ENCODE measurements at regions not wholly inside any gene's neighbourhood (a gene's known extent, or its start where the extent isn't known, plus 50 kb on each side); places are given as distances from the start of the nearest gene placed in this dataset.
A peak's percentile ranks its signal among the peaks of the same experiment; 100 is the strongest.

GRCh38 chr9:16197578-16198370 is 644.9 kb downstream of the CCDC171 start:
- DNase-seq (ENCODE audit: low read depth in 2 of 2) = no peak

DNA sequence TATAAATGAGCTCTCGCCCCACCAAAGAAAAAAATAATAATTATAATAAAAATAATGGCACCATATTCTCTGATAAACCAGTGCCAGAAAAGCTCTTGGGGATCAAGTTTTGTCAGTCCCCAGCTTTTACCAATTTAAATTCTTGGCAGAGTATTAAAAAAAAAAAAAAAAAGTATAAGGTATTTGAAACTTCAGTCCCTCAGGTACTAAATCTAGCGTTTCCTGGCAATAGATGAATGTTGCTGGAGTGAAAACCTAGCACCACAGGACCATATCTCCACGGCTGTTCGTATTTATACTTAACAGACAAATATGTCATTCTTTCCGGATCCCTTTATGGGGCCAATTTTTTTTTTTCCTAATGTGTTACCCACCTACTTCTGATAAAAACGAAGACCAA is 646.2 kb downstream of the CCDC171 start:
- no peak for DNase-seq (ENCODE audit: low read depth in 2 of 2)

DNA sequence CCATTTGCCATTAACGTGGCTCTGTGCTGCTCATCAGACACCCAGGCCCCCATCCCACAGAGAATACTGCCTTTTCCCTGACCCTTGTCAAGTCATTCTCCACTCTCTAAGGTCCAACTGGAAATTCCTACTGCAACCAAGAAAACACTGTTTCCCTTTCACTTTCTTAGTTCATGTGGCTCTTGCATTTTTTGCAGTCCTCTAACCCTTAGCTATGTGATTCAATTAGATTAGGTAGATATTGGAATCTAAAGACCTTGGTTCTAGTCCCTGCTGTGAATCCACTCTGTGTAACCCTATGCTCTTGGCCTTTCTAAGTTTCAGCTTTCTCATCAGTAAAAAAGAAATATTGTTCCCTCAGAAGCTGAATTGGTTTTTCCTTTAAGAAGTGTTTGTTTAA is 649.4 kb downstream of the CCDC171 start:
- no peak for DNase-seq (ENCODE audit: low read depth in 2 of 2)

DNA sequence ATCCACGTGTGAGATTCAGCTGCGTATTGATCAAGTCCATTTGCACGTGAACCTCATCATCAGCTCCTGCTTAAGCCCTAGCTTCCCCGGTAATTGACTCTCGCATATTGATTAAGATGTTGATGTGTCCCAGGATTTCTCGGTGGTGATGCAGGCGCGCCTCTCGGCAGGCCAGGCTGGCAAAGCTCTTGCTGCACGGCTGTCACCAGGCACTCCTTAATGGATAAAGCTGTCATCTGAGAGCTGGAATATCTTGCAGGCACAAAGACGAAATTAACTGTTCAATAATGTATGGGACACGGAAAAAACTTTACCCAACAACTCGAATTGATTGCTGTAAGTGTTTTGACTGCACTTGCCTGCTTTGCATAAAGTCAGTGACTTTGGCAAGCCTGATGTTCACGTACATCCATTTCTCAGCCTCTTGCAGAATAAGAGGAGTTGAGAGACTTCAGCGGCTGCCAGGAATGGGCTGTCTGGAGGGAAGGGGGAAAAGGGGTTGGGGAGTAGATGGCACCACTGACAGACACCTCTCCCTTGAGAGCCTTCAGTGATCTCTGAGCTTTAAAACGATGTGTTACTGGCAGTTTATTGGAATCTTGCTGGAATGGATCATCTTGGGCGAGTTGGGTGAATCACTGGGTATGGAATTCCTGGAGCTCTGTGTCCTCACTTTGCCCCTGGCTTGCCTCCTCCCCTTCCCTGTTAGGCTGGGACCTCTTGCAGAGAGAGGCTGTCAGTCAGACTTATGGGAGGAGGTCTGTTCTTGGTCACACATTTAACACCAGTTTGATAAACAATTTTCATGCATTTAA is 650.3 kb downstream of the CCDC171 start:
- no peak for DNase-seq (ENCODE audit: low read depth in 2 of 2)

GRCh38 chr9:16203729-16204573 is 651.1 kb downstream of the CCDC171 start:
- no peak for DNase-seq (ENCODE audit: low read depth in 2 of 2)

DNA sequence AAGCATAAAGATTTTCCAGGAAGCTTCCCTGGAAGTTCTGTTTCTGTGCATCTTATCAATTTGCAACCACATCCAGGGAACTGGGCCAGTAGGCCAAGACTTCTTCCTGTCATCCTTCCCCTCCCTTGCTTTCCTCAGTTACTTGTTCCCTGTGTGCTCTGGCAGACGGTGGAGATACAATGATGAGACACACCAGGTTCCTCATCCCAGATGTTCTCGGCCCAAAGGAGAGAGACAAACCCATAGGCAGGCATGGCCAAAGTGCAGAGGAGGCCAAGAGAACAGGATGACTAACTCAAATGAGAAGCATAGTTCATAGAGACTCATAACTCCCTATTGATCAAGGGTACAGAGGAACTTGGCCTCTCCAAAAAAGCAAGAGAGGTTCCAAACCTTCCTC is 652.6 kb downstream of the CCDC171 start:
- DNase-seq (ENCODE audit: low read depth in 2 of 2) = no peak

DNA sequence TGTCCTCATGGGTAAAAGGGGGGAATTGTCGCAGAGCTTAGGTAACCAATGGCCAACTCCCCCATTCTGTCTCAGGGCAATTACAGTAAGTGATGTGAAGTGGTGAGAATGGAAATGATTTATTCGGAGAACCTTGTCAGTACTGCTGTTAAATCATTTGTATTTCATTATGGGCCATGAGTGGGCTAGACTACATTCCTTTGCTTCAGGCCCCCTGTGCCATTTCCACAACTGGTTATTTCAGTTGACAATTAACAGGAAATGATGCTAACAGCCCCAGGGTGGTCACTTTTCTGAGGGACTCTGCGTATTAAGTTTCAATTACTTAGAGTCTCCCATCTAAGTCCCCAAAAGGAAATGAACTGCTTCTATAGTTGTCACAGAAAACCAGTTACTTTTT is 653.7 kb downstream of the CCDC171 start:
- no peak for DNase-seq (ENCODE audit: low read depth in 2 of 2)

DNA sequence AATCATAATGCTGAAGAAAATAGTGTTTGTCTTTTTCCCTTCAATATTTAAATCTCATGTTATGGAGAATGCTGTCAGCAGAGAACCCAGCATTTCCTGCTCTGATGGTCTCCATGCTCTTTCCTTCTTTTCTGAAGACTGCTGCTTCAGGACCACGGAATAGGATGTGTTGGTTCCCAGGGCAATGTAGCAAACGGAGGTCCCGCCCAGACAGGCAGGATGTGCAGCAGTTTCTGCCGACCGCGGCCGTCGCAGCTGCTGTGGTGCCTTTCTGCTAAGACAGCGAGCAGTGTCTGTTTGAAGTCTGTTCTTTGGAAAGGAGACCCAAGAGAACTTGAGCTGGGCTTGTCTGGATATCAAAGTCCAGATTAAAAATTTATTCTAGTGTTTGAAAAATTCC is 654.3 kb downstream of the CCDC171 start:
- DNase-seq (ENCODE audit: low read depth in 2 of 2) = peak in 1 of 2 donors; percentile 5

DNA sequence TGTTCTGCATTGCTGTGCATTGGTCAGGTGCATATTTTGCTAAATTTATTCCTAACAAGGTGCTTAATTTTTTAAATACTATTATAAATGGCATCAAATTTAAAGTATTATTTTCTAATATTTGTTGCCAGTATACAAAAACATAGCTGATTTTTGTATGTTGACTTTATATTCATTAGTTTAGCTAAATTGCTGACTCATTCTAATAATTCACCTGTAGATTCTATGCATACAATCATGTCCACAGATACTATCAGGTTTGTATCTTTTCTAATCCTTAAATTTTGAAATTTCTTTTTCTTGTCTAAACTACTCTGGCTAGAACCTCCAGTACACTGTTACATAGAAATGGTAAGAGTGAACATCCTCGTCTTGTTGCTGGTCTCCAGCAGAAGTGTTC is 657.6 kb downstream of the CCDC171 start:
- DNase-seq (ENCODE audit: low read depth in 2 of 2) = no peak

- DNase-seq (ENCODE audit: low read depth in 2 of 2) = no peak
Observed at GRCh38 chr9:16211946-16212345, 658.5 kb downstream of the BNC2 start.

GRCh38 chr9:16213781-16214515 is 656.5 kb downstream of the BNC2 start:
- no peak for DNase-seq (ENCODE audit: low read depth in 2 of 2)

- DNase-seq (ENCODE audit: low read depth in 2 of 2) = no peak
Observed at GRCh38 chr9:16214677-16215352, 655.7 kb downstream of the BNC2 start.

GRCh38 chr9:16215353-16215680 is 655.2 kb downstream of the BNC2 start:
- DNase-seq (ENCODE audit: low read depth in 2 of 2) = no peak

GRCh38 chr9:16217943-16218701 is 652.3 kb downstream of the BNC2 start:
- DNase-seq (ENCODE audit: low read depth in 2 of 2) = no peak

- no peak for DNase-seq (ENCODE audit: low read depth in 2 of 2)
Observed at GRCh38 chr9:16221366-16221765, 649.1 kb downstream of the BNC2 start.

DNA sequence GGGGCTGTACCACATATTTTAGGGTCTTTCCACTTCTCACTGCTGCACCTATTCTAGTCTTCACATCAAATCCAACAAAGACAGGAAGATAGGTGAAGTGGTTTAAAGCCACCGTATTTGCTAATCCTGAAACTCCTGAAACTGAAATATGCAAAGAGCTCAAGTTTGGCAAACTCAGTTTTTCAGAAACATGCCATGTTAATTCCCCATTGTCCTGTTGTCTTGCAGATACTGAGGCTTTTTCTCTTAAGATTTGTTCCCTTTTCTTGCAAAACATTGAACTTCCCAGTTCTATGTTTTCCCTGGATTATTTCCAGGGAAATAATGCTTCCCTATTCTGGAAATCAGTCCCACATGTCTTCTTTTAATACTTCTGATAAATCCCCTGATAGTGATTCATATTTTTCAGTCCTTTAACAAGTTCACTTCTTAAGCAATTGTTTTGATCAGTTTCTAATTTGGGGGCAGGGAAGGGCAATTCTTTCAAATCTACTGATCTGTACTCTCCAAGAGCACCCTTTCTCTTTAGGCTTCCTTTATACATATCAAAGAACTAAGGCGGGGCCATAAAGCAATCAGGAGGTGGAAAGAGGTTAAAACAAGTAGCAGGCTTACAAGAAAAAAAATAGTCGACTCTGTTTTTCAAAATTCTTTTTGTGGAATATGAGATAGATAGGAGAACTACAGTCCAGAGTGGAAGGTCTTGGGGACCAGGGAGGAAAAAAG is 648.5 kb downstream of the BNC2 start:
- no peak for DNase-seq (ENCODE audit: low read depth in 2 of 2)

DNA sequence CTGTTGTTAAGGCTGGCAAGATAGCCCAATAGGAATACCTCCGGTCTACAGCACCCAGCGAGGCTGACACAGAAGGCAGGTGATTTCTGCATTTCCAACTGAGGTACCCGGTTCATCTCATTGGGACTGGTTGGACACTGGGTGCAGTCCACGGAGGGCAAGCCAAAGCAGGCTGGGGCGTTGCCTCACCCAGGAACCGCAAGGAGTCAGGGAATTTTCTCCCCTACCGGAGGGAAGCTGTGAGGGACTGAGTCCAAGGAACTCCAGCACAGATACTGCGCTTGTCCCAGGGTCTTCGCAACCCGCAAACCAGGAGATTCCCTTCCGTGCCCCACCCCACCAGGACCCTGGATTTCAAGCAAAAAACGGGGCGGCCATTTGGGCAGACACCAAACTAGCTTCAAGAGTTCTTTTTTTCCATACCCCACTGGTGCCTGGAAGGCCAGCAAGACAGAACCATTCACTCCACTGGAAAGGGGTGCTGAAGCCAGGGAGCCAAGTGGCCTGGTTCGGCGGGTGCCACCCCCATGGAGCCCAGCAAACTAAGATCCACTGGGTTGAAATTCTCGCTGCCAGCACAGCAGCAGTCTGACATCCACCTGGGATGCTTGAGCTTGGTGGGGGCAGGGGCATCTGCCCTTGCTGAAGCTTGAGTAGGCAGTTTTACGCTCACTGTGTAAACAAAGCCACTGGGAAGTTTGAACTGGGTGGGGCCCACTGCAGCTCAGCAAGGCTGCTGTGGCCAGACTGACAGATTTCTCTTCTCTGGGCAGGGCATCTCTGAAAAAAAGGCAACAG is 647.2 kb downstream of the BNC2 start:
- DNase-seq (ENCODE audit: low read depth in 2 of 2) = no peak

- DNase-seq (ENCODE audit: low read depth in 2 of 2) = no peak
Observed at GRCh38 chr9:16230731-16231130, 639.7 kb downstream of the BNC2 start.

DNA sequence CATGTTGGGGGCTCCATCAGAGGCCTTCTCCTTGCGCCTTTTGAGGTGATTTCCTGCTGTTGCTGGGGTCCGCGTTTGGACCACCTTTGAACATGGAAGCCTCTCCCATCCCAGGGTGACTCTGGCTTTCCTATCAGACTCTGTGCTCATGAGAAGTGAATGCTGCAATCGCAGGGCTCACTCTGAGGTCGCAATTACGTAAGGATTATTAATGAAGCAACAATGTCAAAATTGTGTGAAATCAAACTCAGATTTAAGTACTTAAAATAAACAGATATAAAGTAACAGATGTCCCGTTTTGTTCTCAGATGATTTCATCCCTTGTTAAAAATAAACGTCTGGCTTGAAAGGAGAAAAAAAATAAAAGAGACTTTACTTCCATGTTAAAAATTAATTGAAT is 634.2 kb downstream of the BNC2 start:
- DNase-seq (ENCODE audit: low read depth in 2 of 2) = no peak
